Central memory CD8-positive, alpha-beta T cell (primary cell): ENCODE measurements at regions not wholly inside any gene's neighbourhood (a gene's known extent, or its start where the extent isn't known, plus 50 kb on each side); places are given as distances from the start of the nearest gene placed in this dataset.

Source experiments
- ATAC-seq: fragments of 150-1000 bp; cut with Tn5 transposase; replicated peaks from 2 replicates; pipeline ENCODE4 v1.10.0; 2022; ENCODE audit warnings: mild to moderate bottlenecking, moderate FRiP score, moderate number of reproducible peaks; ENCODE audit not compliant: poor library complexity, severe bottlenecking; ENCODE audit errors: extremely low read depth
- DNase-seq, 2 donors: peaks; one replicate each; pipeline ENCODE4 v3.0.0; 2021; ENCODE audit warnings: low spot score in 2 of 2
- H3K27ac Mint-ChIP-seq: one replicate; pipeline ENCODE4 v1.8.0; 2022; ENCODE audit warnings: low read depth, mild to moderate bottlenecking, moderate library complexity, mixed read lengths
- H3K27me3 Mint-ChIP-seq: one replicate; pipeline ENCODE4 v1.8.0; 2022; ENCODE audit warnings: mixed read lengths
- H3K36me3 Mint-ChIP-seq: one replicate; pipeline ENCODE4 v1.8.0; 2022; ENCODE audit warnings: mild to moderate bottlenecking, moderate library complexity, mixed read lengths; ENCODE audit not compliant: insufficient read depth
- H3K4me1 Mint-ChIP-seq: one replicate; pipeline ENCODE4 v1.8.0; 2022; ENCODE audit warnings: mixed read lengths
- H3K4me3 Mint-ChIP-seq: one replicate; pipeline ENCODE4 v1.8.0; 2022; ENCODE audit warnings: mild to moderate bottlenecking, moderate library complexity, mixed read lengths
- H3K9me3 Mint-ChIP-seq: one replicate; pipeline ENCODE4 v1.8.0; 2022; ENCODE audit warnings: mixed read lengths

- no peak for DNase-seq
- peaks cover 2% of the 10 kb centered on the region for H3K36me3 Mint-ChIP-seq
- no peak for ATAC-seq
- H3K27ac Mint-ChIP-seq = no peak overlapping the region
- H3K4me1 Mint-ChIP-seq = no peaks in the 10 kb centered on the region
- no peaks in the 10 kb centered on the region for H3K9me3 Mint-ChIP-seq
- H3K27me3 Mint-ChIP-seq = no peaks in the 10 kb centered on the region
- H3K4me3 Mint-ChIP-seq = no peak overlapping the region
Measured at GRCh38 chr2:42878581-42878980, 86.2 kb upstream of the HAAO start.

- no peaks in the 10 kb centered on the region for H3K9me3 Mint-ChIP-seq
- H3K4me1 Mint-ChIP-seq = no peaks in the 10 kb centered on the region
- H3K27ac Mint-ChIP-seq = no peak overlapping the region
- H3K36me3 Mint-ChIP-seq = peaks cover 2% of the 10 kb centered on the region
- H3K4me3 Mint-ChIP-seq = no peak overlapping the region
- DNase-seq (no peak), ATAC-seq (no peak)
- no peaks in the 10 kb centered on the region for H3K27me3 Mint-ChIP-seq
Measured at GRCh38 chr2:42877936-42878335, 85.6 kb upstream of the HAAO start.

GRCh38 chr2:42877511-42877910, 85.1 kb upstream of the HAAO start:
- H3K27ac Mint-ChIP-seq = no peak overlapping the region
- no peaks in the 10 kb centered on the region for H3K9me3 Mint-ChIP-seq
- H3K4me3 Mint-ChIP-seq = no peak overlapping the region

GRCh38 chr2:42876326-42876751, 84.0 kb upstream of the HAAO start:
- ATAC-seq (no peak), DNase-seq (no peak)

More at GRCh38 chr2:42877511-42877910, 85.1 kb upstream of the HAAO start:
- ATAC-seq = no peak
- Mint-ChIP-seq H3K36me3 (peaks cover 2% of the 10 kb centered on the region), H3K27me3 (no peaks in the 10 kb centered on the region), H3K4me1 (no peaks in the 10 kb centered on the region)
- no peak for DNase-seq

GRCh38 chr2:42875880-42876279, 83.5 kb upstream of the HAAO start:
- Mint-ChIP-seq H3K4me1 (no peaks in the 10 kb centered on the region), H3K4me3 (no peak overlapping the region), H3K9me3 (no peaks in the 10 kb centered on the region), H3K27ac (no peak overlapping the region), H3K36me3 (peaks cover 2% of the 10 kb centered on the region), H3K27me3 (no peaks in the 10 kb centered on the region)
- DNase-seq (no peak), ATAC-seq (no peak)

More at GRCh38 chr2:42876326-42876751, 84.0 kb upstream of the HAAO start:
- Mint-ChIP-seq H3K4me3 (no peak overlapping the region), H3K27me3 (no peaks in the 10 kb centered on the region), H3K9me3 (no peaks in the 10 kb centered on the region), H3K36me3 (peaks cover 2% of the 10 kb centered on the region), H3K27ac (no peak overlapping the region), H3K4me1 (no peaks in the 10 kb centered on the region)

GRCh38 chr2:42874949-42875801, 82.8 kb upstream of the HAAO start:
- H3K27ac Mint-ChIP-seq = no peak overlapping the region
- H3K36me3 Mint-ChIP-seq = no peaks in the 10 kb centered on the region
- DNase-seq (no peak), ATAC-seq (no peak)
- H3K4me3 Mint-ChIP-seq = no peak overlapping the region
- H3K4me1 Mint-ChIP-seq = no peaks in the 10 kb centered on the region
- no peaks in the 10 kb centered on the region for H3K27me3 Mint-ChIP-seq
- no peaks in the 10 kb centered on the region for H3K9me3 Mint-ChIP-seq

- H3K4me3 Mint-ChIP-seq = no peak overlapping the region
- H3K9me3 Mint-ChIP-seq = peaks cover 12% of the 10 kb centered on the region
- H3K36me3 Mint-ChIP-seq = no peaks in the 10 kb centered on the region
- ATAC-seq = no peak
- H3K27ac Mint-ChIP-seq = no peak overlapping the region
- no peaks in the 10 kb centered on the region for H3K27me3 Mint-ChIP-seq
- DNase-seq = no peak
- no peaks in the 10 kb centered on the region for H3K4me1 Mint-ChIP-seq
Measured at GRCh38 chr2:42872721-42873120, 80.3 kb upstream of the HAAO start.

GRCh38 chr2:42871372-42871771, 79.0 kb upstream of the HAAO start:
- Mint-ChIP-seq H3K4me1 (no peaks in the 10 kb centered on the region), H3K9me3 (peaks cover 12% of the 10 kb centered on the region), H3K4me3 (no peak overlapping the region), H3K27me3 (no peaks in the 10 kb centered on the region), H3K27ac (no peak overlapping the region), H3K36me3 (no peaks in the 10 kb centered on the region)
- ATAC-seq (no peak), DNase-seq (no peak)

- Mint-ChIP-seq H3K36me3 (no peaks in the 10 kb centered on the region), H3K9me3 (peaks cover 12% of the 10 kb centered on the region), H3K27me3 (peaks cover 3% of the 10 kb centered on the region), H3K4me1 (no peaks in the 10 kb centered on the region), H3K4me3 (no peak overlapping the region), H3K27ac (no peak overlapping the region)
- ATAC-seq = no peak
- no peak for DNase-seq
Measured at GRCh38 chr2:42868874-42869273, 76.5 kb upstream of the HAAO start.

- Mint-ChIP-seq H3K27me3 (peaks cover 11% of the 10 kb centered on the region), H3K9me3 (peaks cover 12% of the 10 kb centered on the region), H3K4me3 (no peak overlapping the region), H3K36me3 (no peaks in the 10 kb centered on the region), H3K27ac (no peak overlapping the region), H3K4me1 (no peaks in the 10 kb centered on the region)
- no peak for ATAC-seq
- no peak for DNase-seq
Measured at GRCh38 chr2:42868096-42868495, 75.7 kb upstream of the HAAO start.

GRCh38 chr2:42867093-42868065, 75.0 kb upstream of the HAAO start:
- peaks cover 15% of the 10 kb centered on the region for H3K27me3 Mint-ChIP-seq
- no peak for ATAC-seq

GRCh38 chr2:42865884-42866881, 73.8 kb upstream of the HAAO start:
- DNase-seq (no peak), ATAC-seq (no peak)
- Mint-ChIP-seq H3K4me1 (no peaks in the 10 kb centered on the region), H3K27me3 (peaks cover 15% of the 10 kb centered on the region), H3K36me3 (no peaks in the 10 kb centered on the region), H3K4me3 (no peak overlapping the region), H3K9me3 (peaks cover 12% of the 10 kb centered on the region), H3K27ac (no peak overlapping the region)

More at GRCh38 chr2:42867093-42868065, 75.0 kb upstream of the HAAO start:
- no peak for DNase-seq
- peaks cover 12% of the 10 kb centered on the region for H3K9me3 Mint-ChIP-seq
- H3K4me1 Mint-ChIP-seq = no peaks in the 10 kb centered on the region
- no peak overlapping the region for H3K4me3 Mint-ChIP-seq
- H3K36me3 Mint-ChIP-seq = no peaks in the 10 kb centered on the region
- no peak overlapping the region for H3K27ac Mint-ChIP-seq
